GM19193 (cell line): ENCODE measurements at regions not wholly inside any gene's neighbourhood (a gene's known extent, or its start where the extent isn't known, plus 50 kb on each side); places are given as distances from the start of the nearest gene placed in this dataset.

Source experiments
- POLR2A ChIP-seq: IDR thresholded peaks from 4 replicates; pipeline ENCODE4 v1.6.1; 2011; ENCODE audit not compliant: insufficient read depth, insufficient read length; ENCODE audit errors: extremely low read depth

- no peak for TF ChIP-seq POLR2A
Observed at GRCh38 chr1:58942759-58943191, 158.9 kb upstream of the JUN start.

- TF ChIP-seq POLR2A = no peak
Observed at GRCh38 chr1:58943776-58944175, 159.9 kb upstream of the JUN start.

- TF ChIP-seq POLR2A = no peak
Observed at GRCh38 chr1:58944439-58944838, 160.6 kb upstream of the JUN start.

GRCh38 chr1:58946390-58946789 lies 162.5 kb upstream of the JUN start:
- TF ChIP-seq POLR2A = no peak

GRCh38 chr1:58948671-58949070 lies 164.8 kb upstream of the JUN start:
- TF ChIP-seq POLR2A = no peak

- TF ChIP-seq POLR2A = no peak
Observed at GRCh38 chr1:58949551-58950220, 165.8 kb upstream of the JUN start.

GRCh38 chr1:58950897-58951296 lies 167.1 kb upstream of the JUN start:
- TF ChIP-seq POLR2A = no peak

GRCh38 chr1:58964428-58964827 lies 180.6 kb upstream of the JUN start:
- TF ChIP-seq POLR2A = no peak

GRCh38 chr1:58964880-58965279 lies 181.0 kb upstream of the JUN start:
- no peak for TF ChIP-seq POLR2A

GRCh38 chr1:58966103-58966916 lies 182.5 kb upstream of the JUN start:
- TF ChIP-seq POLR2A = no peak

- TF ChIP-seq POLR2A = no peak
Observed at GRCh38 chr1:58966917-58967740, 183.3 kb upstream of the JUN start.

- TF ChIP-seq POLR2A = peak; percentile 34
Observed at GRCh38 chr1:58968360-58968952, 184.6 kb upstream of the JUN start.

- no peak for TF ChIP-seq POLR2A
Observed at GRCh38 chr1:58971629-58972140, 187.8 kb upstream of the JUN start.

- TF ChIP-seq POLR2A = no peak
Observed at GRCh38 chr1:58975888-58976287, 192.0 kb upstream of the JUN start.

GRCh38 chr1:58976294-58976693 lies 192.4 kb upstream of the JUN start:
- TF ChIP-seq POLR2A = no peak
